IMR-90 (cell line): ENCODE measurements at regions not wholly inside any gene's neighbourhood (a gene's known extent, or its start where the extent isn't known, plus 50 kb on each side); places are given as distances from the start of the nearest gene placed in this dataset.

Source experiments
- ATAC-seq: fragments of 200-7000 bp; cut with Tn5 transposase; 2 replicates; pipeline ENCODE4 v1.9.1; 2020; ENCODE audit warnings: low read depth, mild to moderate bottlenecking, moderate library complexity
- BruUV-seq: library from RNA; stranded (reverse); fragments of 400-500 nt; replicated peaks from 2 replicates; lab custom pipeline; 2021; lab: Mats Ljungman, UMichigan
- CTCF ChIA-PET: fragments of 300-600 bp; formaldehyde crosslinking; extraction: SDS; loops from one replicate; lab custom pipeline; 2021; ENCODE audit warnings: antibody characterized with exemption; lab: Yijun Ruan, JAX
- POLR2A ChIA-PET: fragments of 300-600 bp; sonication (Branson Sonifier 250); formaldehyde crosslinking; loops from one replicate; lab custom pipeline; 2022; ENCODE audit warnings: antibody characterized with exemption; ENCODE audit not compliant: unreplicated experiment; lab: Charles Lee
- DNase-seq: peaks from one replicate; pipeline ENCODE4 v3.0.0; 2013
- H2AFZ ChIP-seq: replicated peaks from 2 replicates; pipeline ENCODE3; 2013; ENCODE audit warnings: low read length, mild to moderate bottlenecking; ENCODE audit not compliant: poor library complexity
- H2AK5ac ChIP-seq: 2 replicates; pipeline ENCODE4 v1.6.1; 2013; ENCODE audit warnings: low read depth, low read length, inconsistent platforms
- H2AK9ac ChIP-seq: replicated peaks from 2 replicates; pipeline ENCODE3; 2013; ENCODE audit warnings: mild to moderate bottlenecking, low read depth, low read length, moderate library complexity; ENCODE audit not compliant: poor library complexity
- H2BK120ac ChIP-seq: 2 replicates; pipeline ENCODE4 v1.6.1; 2013; ENCODE audit warnings: low read depth, low read length, inconsistent platforms
- H2BK15ac ChIP-seq: 3 replicates; pipeline ENCODE4 v1.6.1; 2013; ENCODE audit warnings: low read depth, low read length, inconsistent platforms
- H2BK20ac ChIP-seq: 2 replicates; pipeline ENCODE4 v1.6.1; 2013; ENCODE audit warnings: low read depth, mild to moderate bottlenecking, inconsistent platforms, low read length, moderate library complexity
- H2BK5ac ChIP-seq: 2 replicates; pipeline ENCODE4 v1.6.1; 2013; ENCODE audit warnings: mild to moderate bottlenecking, low read depth, low read length, inconsistent platforms; ENCODE audit not compliant: poor library complexity, severe bottlenecking
- H3K14ac ChIP-seq: replicated peaks from 2 replicates; pipeline ENCODE4 v1.6.1; 2013; ENCODE audit warnings: low read depth, low read length, inconsistent platforms
- H3K18ac ChIP-seq: 2 replicates; pipeline ENCODE4 v1.6.1; 2013; ENCODE audit warnings: low read depth, low read length, control low read depth
- H3K23ac ChIP-seq: 2 replicates; pipeline ENCODE4 v1.6.1; 2013; ENCODE audit warnings: low read depth, low read length, inconsistent platforms
- H3K27ac ChIP-seq: 2 replicates; pipeline ENCODE4 v1.5.1; 2013; ENCODE audit warnings: mild to moderate bottlenecking, control low read depth, low read length; ENCODE audit not compliant: insufficient read depth
- H3K27me3 ChIP-seq: 2 replicates; pipeline ENCODE4 v1.6.1; 2013; ENCODE audit warnings: low read length; ENCODE audit not compliant: control insufficient read depth, insufficient read depth
- H3K36me3 ChIP-seq: 2 replicates; pipeline ENCODE4 v1.6.1; 2013; ENCODE audit warnings: low read length, mixed read lengths; ENCODE audit not compliant: control insufficient read depth, insufficient read depth
- H3K4ac ChIP-seq: 2 replicates; pipeline ENCODE4 v1.6.1; 2013; ENCODE audit warnings: low read depth, low read length, inconsistent platforms
- H3K4me1 ChIP-seq: 2 replicates; pipeline ENCODE4 v1.6.1; 2013; ENCODE audit warnings: low read length, mixed read lengths; ENCODE audit not compliant: control insufficient read depth, insufficient read depth
- H3K4me2 ChIP-seq: 2 replicates; pipeline ENCODE4 v1.6.1; 2013; ENCODE audit warnings: low read depth, mild to moderate bottlenecking, control low read depth, low read length, moderate library complexity
- H3K4me3 ChIP-seq: 2 replicates; pipeline ENCODE4 v1.5.1; 2013; ENCODE audit warnings: low read depth, mild to moderate bottlenecking, control low read depth, low read length, moderate library complexity; ENCODE audit not compliant: insufficient read depth
- H3K56ac ChIP-seq: 2 replicates; pipeline ENCODE4 v1.6.1; 2013; ENCODE audit warnings: low read length, inconsistent platforms; ENCODE audit not compliant: insufficient read depth; ENCODE audit errors: extremely low read depth
- H3K79me1 ChIP-seq, 2 experiments: 2 replicates each; pipeline ENCODE4 v1.6.1; 2013; ENCODE audit warnings: low read length in 2 of 2, inconsistent platforms in 1 of 2, low read depth in 1 of 2
- H3K9ac ChIP-seq: 2 replicates; pipeline ENCODE4 v1.6.1; 2013; ENCODE audit warnings: low read depth, low read length, control low read depth
- H3K9me1 ChIP-seq: 2 replicates; pipeline ENCODE4 v1.6.1; 2013; ENCODE audit warnings: low read length, inconsistent platforms; ENCODE audit not compliant: insufficient read depth
- H3K9me3 ChIP-seq: 2 replicates; pipeline ENCODE4 v1.6.1; 2013; ENCODE audit warnings: low read length; ENCODE audit not compliant: control insufficient read depth, insufficient read depth
- H4K20me1 ChIP-seq: 2 replicates; pipeline ENCODE4 v1.6.1; 2013; ENCODE audit warnings: low read length, inconsistent platforms; ENCODE audit not compliant: insufficient read depth
- H4K5ac ChIP-seq: 2 replicates; pipeline ENCODE4 v1.6.1; 2013; ENCODE audit warnings: mild to moderate bottlenecking, low read depth, low read length, control low read depth
- H4K8ac ChIP-seq, 2 experiments: 2 replicates each; pipeline ENCODE4 v1.6.1; 2013; ENCODE audit warnings: low read depth in 2 of 2, low read length in 2 of 2, control low read depth in 1 of 2, inconsistent platforms in 1 of 2
- H4K91ac ChIP-seq: 2 replicates; pipeline ENCODE4 v1.6.1; 2013; ENCODE audit warnings: low read depth, low read length, inconsistent platforms; ENCODE audit not compliant: insufficient read depth
- BHLHE40 ChIP-seq: fragments of 150-350 bp; IDR thresholded peaks from 2 replicates; pipeline ENCODE4 v1.6.1; 2016; ENCODE audit warnings: mild to moderate bottlenecking, low read depth, low read length
- CEBPB ChIP-seq: IDR thresholded peaks from 2 replicates; pipeline ENCODE4 v1.6.1; 2012; ENCODE audit warnings: low read depth, low read length, improper control_type of control experiment
- CHD1 ChIP-seq: IDR thresholded peaks from 2 replicates; pipeline ENCODE4 v1.6.1; 2012; ENCODE audit warnings: low read depth, low read length, improper control_type of control experiment
- CTCF ChIP-seq: conservative IDR thresholded peaks from 2 replicates; pipeline ENCODE4 v1.5.1; 2012; ENCODE audit warnings: mild to moderate bottlenecking, low read depth, low read length, improper control_type of control experiment
- ELK1 ChIP-seq: fragments of 150-350 bp; IDR thresholded peaks from 2 replicates; pipeline ENCODE4 v1.6.1; 2016; ENCODE audit warnings: low read depth, mild to moderate bottlenecking, low read length, moderate library complexity, borderline replicate concordance
- FOS ChIP-seq: fragments of 150-350 bp; IDR thresholded peaks from 2 replicates; pipeline ENCODE4 v1.6.1; 2016; ENCODE audit warnings: low read depth, low read length
- MAFK ChIP-seq: IDR thresholded peaks from 2 replicates; pipeline ENCODE4 v1.6.1; 2012; ENCODE audit warnings: low read depth, low read length, improper control_type of control experiment
- MAZ ChIP-seq: IDR thresholded peaks from 2 replicates; pipeline ENCODE4 v1.6.1; 2012; ENCODE audit warnings: low read depth, mild to moderate bottlenecking, low read length, improper control_type of control experiment, moderate library complexity, borderline replicate concordance
- MXI1 ChIP-seq: IDR thresholded peaks from 2 replicates; pipeline ENCODE4 v1.6.1; 2012; ENCODE audit warnings: low read depth, mild to moderate bottlenecking, low read length, moderate library complexity, borderline replicate concordance
- NFE2L2 ChIP-seq: fragments of 150-350 bp; IDR thresholded peaks from 2 replicates; pipeline ENCODE4 v1.6.1; 2016; ENCODE audit warnings: low read depth, mild to moderate bottlenecking, low read length
- POLR2A ChIP-seq: IDR thresholded peaks from 2 replicates; pipeline ENCODE4 v1.6.1; 2012; ENCODE audit warnings: mild to moderate bottlenecking, low read depth, low read length
- RAD21 ChIP-seq: IDR thresholded peaks from 2 replicates; pipeline ENCODE4 v1.6.1; 2012; ENCODE audit warnings: low read length, improper control_type of control experiment
- RCOR1 ChIP-seq: IDR thresholded peaks from 2 replicates; pipeline ENCODE4 v1.6.1; 2012; ENCODE audit warnings: mild to moderate bottlenecking, low read length, improper control_type of control experiment; ENCODE audit not compliant: insufficient replicate concordance
- RFX5 ChIP-seq: IDR thresholded peaks from 2 replicates; pipeline ENCODE4 v1.8.0; 2012; ENCODE audit warnings: low read depth, mild to moderate bottlenecking, low read length, moderate library complexity
- SMC3 ChIP-seq: fragments of 150-350 bp; IDR thresholded peaks from 2 replicates; pipeline ENCODE4 v1.6.1; 2016; ENCODE audit warnings: low read depth, mild to moderate bottlenecking, antibody characterized with exemption, low read length, moderate library complexity
- USF2 ChIP-seq: fragments of 150-350 bp; IDR thresholded peaks from 2 replicates; pipeline ENCODE4 v1.6.1; 2017; ENCODE audit warnings: mild to moderate bottlenecking, antibody characterized with exemption, low read length, low read depth
- WGBS, 2 experiments: methylation state at CpG; one replicate each; pipeline versions ENCODE4 v1.1.5 to v1.1.7; 2013; ENCODE audit warnings: missing lambda C conversion rate in 2 of 2; ENCODE audit not compliant: insufficient read length in 1 of 2; ENCODE audit errors: extremely low coverage in 2 of 2; 5-methylcytosine and 5-hydroxymethylcytosine counted together
- dilution Hi-C: fragments of 300-500 bp; cut with HindIII; formaldehyde crosslinking; loops from one replicate; pipeline ENCODE4 v1.14.3; 2018; ENCODE audit warnings: low sequenced_read_pairs; ENCODE audit not compliant: unreplicated experiment
- in situ Hi-C: fragments of 300-500 bp; cut with MboI; formaldehyde crosslinking; loops from 3 replicates; pipeline ENCODE4 v1.14.3; 2019; ENCODE audit warnings: low sequenced_read_pairs, inconsistent platforms, mixed read lengths
- intact Hi-C: fragments of 100-400 bp; cut with micrococcal nuclease; formaldehyde crosslinking; loops from 2 replicates; pipeline ENCODE4 v1.10.0; 2022

- no peak overlapping the region for H4K91ac ChIP-seq
- intact Hi-C loops (no loop called here), in situ Hi-C loops (no loop called here), dilution Hi-C loops (no loop called here)
- TF ChIP-seq POLR2A = no peak
- TF ChIP-seq NFE2L2 = no peak
- no peak for TF ChIP-seq RCOR1
- no peak for TF ChIP-seq CHD1
- TF ChIP-seq MXI1 = no peak
- no peak for TF ChIP-seq FOS
- no peak for TF ChIP-seq MAZ
- no peak for TF ChIP-seq USF2
- no peak for TF ChIP-seq RFX5
- TF ChIP-seq CTCF = no peak
- TF ChIP-seq CEBPB = no peak
- no peak for TF ChIP-seq BHLHE40
- no peak for TF ChIP-seq SMC3
- TF ChIP-seq MAFK = no peak
- no peak for TF ChIP-seq RAD21
- no peak for TF ChIP-seq ELK1
- H3K9me1 ChIP-seq = no peaks in the 10 kb centered on the region
- H3K23ac ChIP-seq = no peak overlapping the region
- H4K20me1 ChIP-seq = no peaks in the 10 kb centered on the region
- POLR2A ChIA-PET = no interaction called here
- H2BK120ac ChIP-seq = no peak overlapping the region
- no peak overlapping the region for H3K4me2 ChIP-seq
- H4K5ac ChIP-seq = no peak overlapping the region
- CTCF ChIA-PET = no interaction called here
- DNase-seq (no peak), ATAC-seq (no peak)
- no peak overlapping the region for H4K8ac ChIP-seq
- H2AK5ac ChIP-seq = no peak overlapping the region
- H3K27me3 ChIP-seq = no peaks in the 10 kb centered on the region
- no peak overlapping the region for H3K4me3 ChIP-seq
- WGBS, 2 experiments = no CpG with 5 or more reads among the region's 3 CpGs
- H3K9ac ChIP-seq = no peak overlapping the region
- H3K27ac ChIP-seq = no peak overlapping the region
- no peak overlapping the region for H2BK20ac ChIP-seq
- H2AFZ ChIP-seq = no peak overlapping the region
- no peaks in the 10 kb centered on the region for H3K79me1 ChIP-seq
- H2BK15ac ChIP-seq = no peak overlapping the region
- no peak overlapping the region for H3K56ac ChIP-seq
- no peaks in the 10 kb centered on the region for H3K36me3 ChIP-seq
- BruUV-seq = no TSS peak
- no peak overlapping the region for H2AK9ac ChIP-seq
- no peak overlapping the region for H3K14ac ChIP-seq
- H3K18ac ChIP-seq = no peak overlapping the region
- H2BK5ac ChIP-seq = no peak overlapping the region
- H3K9me3 ChIP-seq = no peaks in the 10 kb centered on the region
- H3K4me1 ChIP-seq = no peaks in the 10 kb centered on the region
- H3K4ac ChIP-seq = no peak overlapping the region
Measured at GRCh38 chr5:8136271-8136670, 267.3 kb downstream of the MTRR start.
